Endothelial cell (in vitro differentiated cells): ENCODE measurements at regions not wholly inside any gene's neighbourhood (a gene's known extent, or its start where the extent isn't known, plus 50 kb on each side); places are given as distances from the start of the nearest gene placed in this dataset.
A peak's percentile ranks its signal among the peaks of the same experiment; 100 is the strongest.

ENCODE experiments used
- DNase-seq: peaks from one replicate; pipeline ENCODE4 v3.0.0; 2021; ENCODE audit warnings: low spot score
- H3K27ac Mint-ChIP-seq: one replicate; pipeline ENCODE4 v1.8.0; 2021; ENCODE audit warnings: mixed read lengths, inconsistent platforms; ENCODE audit not compliant: unreplicated experiment
- H3K27me3 Mint-ChIP-seq: one replicate; pipeline ENCODE4 v1.8.0; 2021; ENCODE audit warnings: mild to moderate bottlenecking, moderate library complexity, mixed read lengths, inconsistent platforms; ENCODE audit not compliant: unreplicated experiment
- H3K36me3 Mint-ChIP-seq: one replicate; pipeline ENCODE4 v1.8.0; 2021; ENCODE audit warnings: mild to moderate bottlenecking, low read depth, mixed read lengths, inconsistent platforms; ENCODE audit not compliant: unreplicated experiment
- H3K4me1 Mint-ChIP-seq: one replicate; pipeline ENCODE4 v1.8.0; 2021; ENCODE audit warnings: mild to moderate bottlenecking, mixed read lengths, inconsistent platforms; ENCODE audit not compliant: unreplicated experiment
- H3K4me3 Mint-ChIP-seq: one replicate; pipeline ENCODE4 v1.8.0; 2021; ENCODE audit warnings: mild to moderate bottlenecking, mixed read lengths, inconsistent platforms; ENCODE audit not compliant: unreplicated experiment
- H3K9me3 Mint-ChIP-seq: one replicate; pipeline ENCODE4 v1.8.0; 2021; ENCODE audit warnings: mixed read lengths, inconsistent platforms; ENCODE audit not compliant: unreplicated experiment
- CTCF ChIP-seq: fragments of 200-600 bp; sonication (generic); IDR thresholded peaks from one replicate; pipeline ENCODE4 v1.5.0; 2021; ENCODE audit warnings: antibody characterized with exemption; ENCODE audit not compliant: unreplicated experiment

GRCh38 chr10:130577039-130577438, 440.8 kb downstream of the GLRX3 start:
- DNase-seq: no peak
- Mint-ChIP-seq H3K27ac (no peak overlapping the region), H3K9me3 (peaks cover 72% of the 10 kb centered on the region), H3K4me1 (no peaks in the 10 kb centered on the region), H3K36me3 (peaks cover 28% of the 10 kb centered on the region), H3K4me3 (no peak overlapping the region), H3K27me3 (peaks cover 5% of the 10 kb centered on the region)
- TF ChIP-seq CTCF: no peak

DNA sequence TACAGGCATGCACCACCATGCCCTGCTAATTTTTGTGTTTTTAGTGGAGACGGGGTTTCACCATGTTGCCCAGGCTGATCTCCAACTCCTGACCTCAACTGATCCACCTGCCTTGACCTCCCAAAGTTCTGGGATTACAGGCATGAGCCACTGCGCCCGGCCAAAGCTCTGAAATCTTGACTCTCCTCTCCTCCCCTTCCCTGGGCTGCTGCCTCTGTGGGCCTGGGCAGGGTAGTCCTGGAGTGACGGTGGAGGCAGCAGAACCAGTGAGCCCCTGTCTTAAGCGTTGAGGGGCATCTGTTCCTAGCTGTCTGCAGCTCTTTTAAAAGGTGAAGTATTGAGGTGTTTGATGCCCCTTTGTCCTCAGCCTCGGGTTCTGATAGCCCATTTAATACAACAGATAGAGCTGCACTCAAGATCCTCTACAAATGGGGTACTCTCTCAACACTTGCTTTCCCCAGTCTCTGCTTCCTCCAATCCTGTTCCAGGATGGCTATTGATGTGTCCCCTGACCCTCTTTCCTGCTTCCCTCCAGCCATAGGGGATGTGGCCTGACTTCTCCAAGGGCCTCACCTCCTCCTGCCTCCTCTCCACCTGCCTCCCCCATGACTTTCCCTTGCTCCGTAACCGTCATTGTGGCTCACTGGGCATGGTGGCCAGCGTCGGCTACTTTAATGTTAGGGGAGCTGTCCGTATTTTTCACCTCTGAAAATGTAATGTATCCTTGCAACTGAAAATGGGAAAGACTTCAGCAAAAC, 442.5 kb downstream of the GLRX3 start:
- DNase-seq: no peak
- no peak for TF ChIP-seq CTCF
- peaks cover 62% of the 10 kb centered on the region for H3K9me3 Mint-ChIP-seq
- peak overlapping the region; percentile 69 for H3K4me3 Mint-ChIP-seq
- H3K36me3 Mint-ChIP-seq: peaks cover 23% of the 10 kb centered on the region
- peaks cover 5% of the 10 kb centered on the region for H3K27me3 Mint-ChIP-seq
- H3K27ac Mint-ChIP-seq: peak overlapping the region; percentile 67
- H3K4me1 Mint-ChIP-seq: no peaks in the 10 kb centered on the region

DNA sequence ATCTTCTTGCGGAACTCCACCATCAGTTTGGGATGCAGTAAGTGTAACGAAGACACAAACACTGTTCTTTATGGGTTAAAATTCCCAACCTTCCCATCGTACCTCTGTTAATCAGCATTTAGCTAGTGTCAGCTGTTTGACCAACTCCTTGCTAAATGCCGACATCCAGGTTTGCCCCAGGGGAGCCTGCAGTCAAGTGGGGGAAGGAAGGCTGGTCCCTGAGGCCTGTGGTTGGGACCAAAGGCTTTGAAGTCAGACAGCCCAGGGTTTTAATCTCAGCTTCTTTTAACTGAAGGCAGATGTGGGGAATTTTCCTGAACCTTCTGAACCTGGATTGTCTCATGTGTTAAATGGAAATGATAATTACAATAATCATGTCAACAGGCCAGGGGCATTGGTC, 443.7 kb downstream of the GLRX3 start:
- Mint-ChIP-seq H3K27ac (no peak overlapping the region), H3K9me3 (peaks cover 51% of the 10 kb centered on the region), H3K4me3 (no peak overlapping the region), H3K4me1 (no peaks in the 10 kb centered on the region), H3K27me3 (peaks cover 5% of the 10 kb centered on the region), H3K36me3 (peaks cover 19% of the 10 kb centered on the region)
- DNase-seq: no peak
- no peak for TF ChIP-seq CTCF

DNA sequence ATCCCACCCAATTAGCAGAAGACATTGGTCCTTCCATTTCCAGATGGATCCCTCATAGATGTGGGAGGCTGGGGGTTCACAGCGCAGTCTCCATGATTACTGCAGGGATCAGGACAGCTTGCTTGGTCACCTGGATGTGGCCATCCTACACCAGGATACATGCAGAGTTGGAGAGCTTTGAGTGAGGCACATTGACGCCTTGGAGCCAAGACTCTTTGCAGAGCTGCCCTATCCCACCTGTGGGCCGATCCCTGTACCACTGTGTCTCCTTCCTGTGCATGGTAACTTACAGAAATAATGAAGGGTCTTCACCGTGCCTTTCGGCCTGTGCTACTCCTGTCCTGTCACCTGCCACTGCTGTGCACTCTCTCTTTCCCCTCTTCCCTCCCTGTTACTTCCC, 444.8 kb downstream of the GLRX3 start:
- Mint-ChIP-seq H3K27ac (no peak overlapping the region), H3K4me1 (no peaks in the 10 kb centered on the region), H3K9me3 (peaks cover 49% of the 10 kb centered on the region), H3K27me3 (peaks cover 3% of the 10 kb centered on the region), H3K36me3 (peaks cover 11% of the 10 kb centered on the region), H3K4me3 (no peak overlapping the region)
- no peak for DNase-seq
- no peak for TF ChIP-seq CTCF

DNA sequence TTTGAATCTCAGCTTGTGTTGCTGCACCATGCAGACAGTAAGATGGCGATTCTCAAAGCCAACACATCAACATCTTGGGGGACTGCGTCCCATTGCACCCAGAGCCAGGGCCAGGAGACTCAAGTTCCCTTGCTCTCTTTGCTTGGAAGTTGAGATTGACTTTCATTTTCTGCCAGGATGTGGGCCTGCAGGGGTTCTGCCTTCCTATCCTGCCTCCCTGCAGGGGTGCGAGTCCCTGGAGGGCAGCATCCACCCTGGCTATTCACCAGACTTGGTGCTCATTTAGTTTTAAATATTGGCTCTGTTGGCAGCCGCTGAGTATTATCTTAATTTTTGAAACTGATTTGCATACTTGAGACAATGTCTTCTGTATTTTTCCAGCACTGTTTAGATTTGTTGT, 451.5 kb downstream of the GLRX3 start:
- H3K27me3 Mint-ChIP-seq: peaks cover 1% of the 10 kb centered on the region
- H3K4me3 Mint-ChIP-seq: no peak overlapping the region
- no peak for DNase-seq
- H3K36me3 Mint-ChIP-seq: peaks cover 4% of the 10 kb centered on the region
- H3K9me3 Mint-ChIP-seq: peaks cover 31% of the 10 kb centered on the region
- no peak for TF ChIP-seq CTCF
- H3K27ac Mint-ChIP-seq: no peak overlapping the region
- H3K4me1 Mint-ChIP-seq: no peaks in the 10 kb centered on the region
